Mesendoderm (in vitro differentiated cells): ENCODE measurements at regions not wholly inside any gene's neighbourhood (a gene's known extent, or its start where the extent isn't known, plus 50 kb on each side); places are given as distances from the start of the nearest gene placed in this dataset.
A peak's percentile ranks its signal among the peaks of the same experiment; 100 is the strongest.

Source experiments
- DNase-seq: peaks from one replicate; pipeline ENCODE4 v3.0.0; 2013
- H2AK5ac ChIP-seq: 2 replicates; pipeline ENCODE4 v1.6.1; 2013; ENCODE audit warnings: low read length, inconsistent platforms
- H2BK120ac ChIP-seq: 2 replicates; pipeline ENCODE4 v1.6.1; 2013; ENCODE audit warnings: low read depth, mild to moderate bottlenecking, low read length, moderate library complexity, mixed read lengths
- H2BK15ac ChIP-seq: replicated peaks from 2 replicates; pipeline ENCODE4 v1.6.1; 2013; ENCODE audit warnings: low read depth, mild to moderate bottlenecking, moderate library complexity
- H2BK5ac ChIP-seq: 2 replicates; pipeline ENCODE4 v1.6.1; 2013; ENCODE audit warnings: low read length, inconsistent platforms
- H3K18ac ChIP-seq: 2 replicates; pipeline ENCODE4 v1.6.1; 2013; ENCODE audit warnings: mild to moderate bottlenecking, low read length, mixed read lengths
- H3K23ac ChIP-seq: one replicate; pipeline ENCODE4 v1.6.1; 2013; ENCODE audit warnings: low read length
- H3K27ac ChIP-seq: 2 replicates; pipeline ENCODE4 v1.5.1; 2013; ENCODE audit warnings: low read depth, mild to moderate bottlenecking, inconsistent platforms, low read length, moderate library complexity
- H3K27me3 ChIP-seq: 2 replicates; pipeline ENCODE4 v1.6.1; 2013; ENCODE audit warnings: low read length, control low read depth, mild to moderate bottlenecking, inconsistent platforms; ENCODE audit not compliant: insufficient read depth, poor library complexity
- H3K36me3 ChIP-seq: 2 replicates; pipeline ENCODE4 v1.6.1; 2013; ENCODE audit warnings: low read length, inconsistent platforms; ENCODE audit not compliant: control insufficient read depth, insufficient read depth
- H3K4ac ChIP-seq: one replicate; pipeline ENCODE4 v1.6.1; 2013; ENCODE audit warnings: low read depth, mild to moderate bottlenecking, low read length, moderate library complexity
- H3K4me1 ChIP-seq: 2 replicates; pipeline ENCODE4 v1.6.1; 2013; ENCODE audit warnings: low read depth, low read length, inconsistent platforms; ENCODE audit not compliant: control insufficient read depth
- H3K4me2 ChIP-seq: 2 replicates; pipeline ENCODE4 v1.6.1; 2013; ENCODE audit warnings: low read length
- H3K4me3 ChIP-seq: 2 replicates; pipeline ENCODE4 v1.5.1; 2013; ENCODE audit warnings: mild to moderate bottlenecking, low read length
- H3K56ac ChIP-seq: one replicate; pipeline ENCODE4 v1.6.1; 2013; ENCODE audit warnings: low read length
- H3K79me1 ChIP-seq: 2 replicates; pipeline ENCODE4 v1.6.1; 2013; ENCODE audit warnings: low read length, inconsistent platforms
- H3K79me2 ChIP-seq: 2 replicates; pipeline ENCODE4 v1.6.1; 2013; ENCODE audit warnings: mild to moderate bottlenecking, low read length; ENCODE audit not compliant: control insufficient read depth, insufficient read depth
- H3K9ac ChIP-seq: 2 replicates; pipeline ENCODE4 v1.6.1; 2013; ENCODE audit warnings: low read length, inconsistent platforms
- H4K5ac ChIP-seq: one replicate; pipeline ENCODE4 v1.6.1; 2013; ENCODE audit warnings: low read length
- H4K8ac ChIP-seq: one replicate; pipeline ENCODE4 v1.6.1; 2013; ENCODE audit warnings: low read depth, mild to moderate bottlenecking, control low read depth, low read length, moderate library complexity
- WGBS: extraction: QIAGEN DNeasy Blood & Tissue Kit; methylation state at CpG from one replicate; pipeline ENCODE4 v1.1.7; 2013; ENCODE audit warnings: low lambda C conversion rate, missing lambda C conversion rate; ENCODE audit not compliant: insufficient coverage; ENCODE audit errors: extremely low coverage; 5-methylcytosine and 5-hydroxymethylcytosine counted together

- no CpG with 5 or more reads among the region's 12 CpGs for WGBS
- H3K27me3 ChIP-seq = no peaks in the 10 kb centered on the region
These were observed 71.2 kb upstream of the SLCO4A1 start for GRCh38 chr20:62570897-62571668.

GRCh38 chr20:62571669-62572344, 70.5 kb upstream of the SLCO4A1 start:
- Histone ChIP-seq H3K36me3 (no peaks in the 10 kb centered on the region), H3K27ac (no peak overlapping the region), H3K18ac (no peak overlapping the region), H3K4ac (no peak overlapping the region), H3K79me2 (no peaks in the 10 kb centered on the region), H3K4me3 (no peak overlapping the region), H3K79me1 (no peaks in the 10 kb centered on the region), H3K4me2 (no peak overlapping the region), H2BK5ac (no peak overlapping the region), H3K4me1 (no peaks in the 10 kb centered on the region), H2BK120ac (no peak overlapping the region), H4K8ac (no peak overlapping the region), H2BK15ac (no peak overlapping the region), H3K56ac (no peak overlapping the region), H3K9ac (no peak overlapping the region), H2AK5ac (no peak overlapping the region), H3K27me3 (no peaks in the 10 kb centered on the region), H4K5ac (no peak overlapping the region), H3K23ac (no peak overlapping the region)
- WGBS = no CpG with 5 or more reads among the region's 9 CpGs
- DNase-seq = peak; percentile 65

More at GRCh38 chr20:62570897-62571668, 71.2 kb upstream of the SLCO4A1 start:
- no peak overlapping the region for H4K8ac ChIP-seq
- no peak overlapping the region for H3K4ac ChIP-seq
- no peaks in the 10 kb centered on the region for H3K79me1 ChIP-seq
- H3K4me3 ChIP-seq = no peak overlapping the region
- H3K27ac ChIP-seq = no peak overlapping the region
- no peak overlapping the region for H2BK5ac ChIP-seq
- no peaks in the 10 kb centered on the region for H3K4me1 ChIP-seq
- H3K18ac ChIP-seq = no peak overlapping the region
- no peak overlapping the region for H3K9ac ChIP-seq
- H3K36me3 ChIP-seq = no peaks in the 10 kb centered on the region
- no peak overlapping the region for H3K56ac ChIP-seq
- H4K5ac ChIP-seq = no peak overlapping the region
- H3K23ac ChIP-seq = no peak overlapping the region
- H2BK15ac ChIP-seq = no peak overlapping the region
- no peak overlapping the region for H3K4me2 ChIP-seq
- H2BK120ac ChIP-seq = no peak overlapping the region
- DNase-seq = no peak
- H3K79me2 ChIP-seq = no peaks in the 10 kb centered on the region
- H2AK5ac ChIP-seq = no peak overlapping the region

- no peak overlapping the region for H2AK5ac ChIP-seq
- H2BK15ac ChIP-seq = no peak overlapping the region
- H3K36me3 ChIP-seq = no peaks in the 10 kb centered on the region
- no peak overlapping the region for H4K5ac ChIP-seq
- no peak overlapping the region for H3K56ac ChIP-seq
- no peak overlapping the region for H3K4me3 ChIP-seq
- H3K9ac ChIP-seq = no peak overlapping the region
- H2BK5ac ChIP-seq = no peak overlapping the region
- H3K18ac ChIP-seq = no peak overlapping the region
- H3K79me2 ChIP-seq = no peaks in the 10 kb centered on the region
- H3K79me1 ChIP-seq = no peaks in the 10 kb centered on the region
- peak; percentile 19 for DNase-seq
- no peak overlapping the region for H3K4ac ChIP-seq
- no peaks in the 10 kb centered on the region for H3K4me1 ChIP-seq
- H3K27ac ChIP-seq = no peak overlapping the region
- no CpG with 5 or more reads among the region's 15 CpGs for WGBS
- H4K8ac ChIP-seq = no peak overlapping the region
- no peak overlapping the region for H3K23ac ChIP-seq
- no peak overlapping the region for H2BK120ac ChIP-seq
- no peak overlapping the region for H3K4me2 ChIP-seq
- no peaks in the 10 kb centered on the region for H3K27me3 ChIP-seq
These were observed 69.3 kb upstream of the SLCO4A1 start for GRCh38 chr20:62572980-62573379.

GRCh38 chr20:62573817-62574216, 68.5 kb upstream of the SLCO4A1 start:
- Histone ChIP-seq H4K5ac (no peak overlapping the region), H3K27ac (no peak overlapping the region)
- WGBS = no CpG with 5 or more reads among the region's 3 CpGs

GRCh38 chr20:62574230-62574993, 67.9 kb upstream of the SLCO4A1 start:
- Histone ChIP-seq H3K27me3 (no peaks in the 10 kb centered on the region), H2AK5ac (no peak overlapping the region), H3K27ac (no peak overlapping the region), H3K4me1 (no peaks in the 10 kb centered on the region), H3K4me2 (no peak overlapping the region), H3K79me1 (no peaks in the 10 kb centered on the region), H2BK120ac (no peak overlapping the region), H3K4me3 (no peak overlapping the region), H3K9ac (no peak overlapping the region), H3K4ac (no peak overlapping the region), H3K18ac (no peak overlapping the region), H3K36me3 (no peaks in the 10 kb centered on the region), H4K8ac (no peak overlapping the region), H3K56ac (no peak overlapping the region), H2BK5ac (no peak overlapping the region), H2BK15ac (no peak overlapping the region), H3K79me2 (no peaks in the 10 kb centered on the region), H3K23ac (no peak overlapping the region), H4K5ac (no peak overlapping the region)
- DNase-seq = no peak
- no CpG with 5 or more reads among the region's 23 CpGs for WGBS

More at GRCh38 chr20:62573817-62574216, 68.5 kb upstream of the SLCO4A1 start:
- H2BK120ac ChIP-seq = no peak overlapping the region
- H3K4ac ChIP-seq = no peak overlapping the region
- no peak overlapping the region for H3K23ac ChIP-seq
- H2BK15ac ChIP-seq = no peak overlapping the region
- no peak for DNase-seq
- no peak overlapping the region for H2BK5ac ChIP-seq
- H3K18ac ChIP-seq = no peak overlapping the region
- no peak overlapping the region for H2AK5ac ChIP-seq
- no peaks in the 10 kb centered on the region for H3K79me1 ChIP-seq
- no peak overlapping the region for H4K8ac ChIP-seq
- no peak overlapping the region for H3K9ac ChIP-seq
- H3K79me2 ChIP-seq = no peaks in the 10 kb centered on the region
- H3K56ac ChIP-seq = no peak overlapping the region
- H3K4me3 ChIP-seq = no peak overlapping the region
- H3K4me1 ChIP-seq = no peaks in the 10 kb centered on the region
- H3K27me3 ChIP-seq = no peaks in the 10 kb centered on the region
- no peaks in the 10 kb centered on the region for H3K36me3 ChIP-seq
- H3K4me2 ChIP-seq = no peak overlapping the region
